GM19324 (cell line): ENCODE measurements at regions not wholly inside any gene's neighbourhood (a gene's known extent, or its start where the extent isn't known, plus 50 kb on each side); places are given as distances from the start of the nearest gene placed in this dataset.
"Not testable (repeated sequence)": the region's sequence is repeated elsewhere in the genome, so short reads cannot be mapped to it uniquely, and the experiment has no call there.

Experiments used
- ATAC-seq: cut with Tn5 transposase; IDR thresholded peaks from one replicate; pipeline ENCODE4 v1.9.1; 2021; ENCODE audit warnings: mild to moderate bottlenecking, moderate library complexity; ENCODE audit not compliant: unreplicated experiment, low FRiP score

- no peak for ATAC-seq
Measured at GRCh38 chr6:99668036-99668705, 61.5 kb downstream of the PRDM13 start.

- no peak for ATAC-seq
Measured at GRCh38 chr6:99689916-99690685, 83.5 kb downstream of the PRDM13 start.

- ATAC-seq: not testable (repeated sequence)
Measured at GRCh38 chr6:99702287-99702686, 95.7 kb downstream of the PRDM13 start.

GRCh38 chr6:99709062-99709461, 102.4 kb downstream of the PRDM13 start:
- ATAC-seq: no peak

GRCh38 chr6:99711302-99711701, 104.7 kb downstream of the PRDM13 start:
- ATAC-seq: no peak

GRCh38 chr6:99711925-99712324, 105.3 kb downstream of the PRDM13 start:
- no peak for ATAC-seq

- ATAC-seq: no peak
Measured at GRCh38 chr6:99712519-99712918, 105.9 kb downstream of the PRDM13 start.

- ATAC-seq: not testable (repeated sequence)
Measured at GRCh38 chr6:99722043-99722442, 115.4 kb downstream of the PRDM13 start.

- not testable (repeated sequence) for ATAC-seq
Measured at GRCh38 chr6:99730237-99730636, 123.6 kb downstream of the PRDM13 start.

- ATAC-seq: no peak
Measured at GRCh38 chr6:99736302-99736701, 129.7 kb downstream of the PRDM13 start.

- no peak for ATAC-seq
Measured at GRCh38 chr6:99739526-99739925, 132.9 kb downstream of the PRDM13 start.

GRCh38 chr6:99741092-99741491, 134.5 kb downstream of the PRDM13 start:
- ATAC-seq: no peak

- no peak for ATAC-seq
Measured at GRCh38 chr6:99743647-99744046, 137.0 kb downstream of the PRDM13 start.

GRCh38 chr6:99745651-99746050, 139.0 kb downstream of the PRDM13 start:
- no peak for ATAC-seq

- ATAC-seq: peak; percentile 77
Measured at GRCh38 chr6:99746261-99746895, 139.7 kb downstream of the PRDM13 start.

GRCh38 chr6:99761711-99762110, 155.1 kb downstream of the PRDM13 start:
- ATAC-seq: no peak

- ATAC-seq: no peak
Measured at GRCh38 chr6:99768166-99768565, 161.5 kb downstream of the PRDM13 start.

- no peak for ATAC-seq
Measured at GRCh38 chr6:99779631-99780555, 173.3 kb downstream of the PRDM13 start.

GRCh38 chr6:99780556-99780885, 173.9 kb downstream of the PRDM13 start:
- no peak for ATAC-seq

- no peak for ATAC-seq
Measured at GRCh38 chr6:99789767-99790166, 183.1 kb downstream of the PRDM13 start.

- ATAC-seq: no peak
Measured at GRCh38 chr6:99790679-99791078, 184.0 kb downstream of the PRDM13 start.
